Esophagus squamous epithelium (tissue), 4 donors: ENCODE measurements at regions not wholly inside any gene's neighbourhood (a gene's known extent, or its start where the extent isn't known, plus 50 kb on each side); places are given as distances from the start of the nearest gene placed in this dataset.

ENCODE experiments used
- CTCF ChIP-seq, 6 experiments: fragments of 450-650 bp in 4 of 6; fragments of 200-600 bp in 2 of 6; sonication (generic) in 2 of 6; IDR thresholded peaks; one replicate each; pipeline ENCODE4 v1.5.1; 2016 to 2019; ENCODE audit warnings: antibody characterized with exemption in 6 of 6, mild to moderate bottlenecking in 4 of 6, moderate library complexity in 4 of 6
- POLR2A ChIP-seq, 4 donors: fragments of 450-650 bp; IDR thresholded peaks; one replicate each; pipeline ENCODE4 v1.6.1; 2017; ENCODE audit warnings: antibody characterized with exemption in 4 of 4, mild to moderate bottlenecking in 4 of 4, moderate library complexity in 3 of 4

GRCh38 chr15:61598655-61599054 lies 369.6 kb upstream of the RORA start:
- TF ChIP-seq CTCF (IDR thresholded peaks at IDR 0.05) (no peak), POLR2A (IDR thresholded peaks at IDR 0.05) (no peak)
